ENCODE measurements at regions not wholly inside any gene's neighbourhood (a gene's known extent, or its start where the extent isn't known, plus 50 kb on each side); places are given as distances from the start of the nearest gene placed in this dataset.
A peak's percentile ranks its signal among the peaks of the same experiment; 100 is the strongest.
"Not testable (repeated sequence)": the region's sequence is repeated elsewhere in the genome, so short reads cannot be mapped to it uniquely, and the experiment has no call there.

- no peaks in the 10 kb centered on the region for H4K20me1 ChIP-seq (ENCODE audit: insufficient read depth, low read length)
- H3K9me3 ChIP-seq (ENCODE audit: insufficient read depth, low read depth, low read length), result no peaks in the 10 kb centered on the region
- no peak overlapping the region for H3K4me3 ChIP-seq (ENCODE audit: insufficient read depth, low read depth, low read length)
- H3K9me3 Mint-ChIP-seq (ENCODE audit: unreplicated experiment), result peaks cover 3% of the 10 kb centered on the region
- H3K4me1 ChIP-seq (ENCODE audit: insufficient read depth, low read length), result no peaks in the 10 kb centered on the region
- peak; percentile 89 for FAIRE-seq
- H3K36me3 Mint-ChIP-seq (ENCODE audit: low read depth, unreplicated experiment), result no peaks in the 10 kb centered on the region
- no peak overlapping the region for H3K27ac Mint-ChIP-seq (ENCODE audit: unreplicated experiment)
- H3K27me3 Mint-ChIP-seq (ENCODE audit: low read depth, unreplicated experiment), result no peaks in the 10 kb centered on the region
- H3K9ac ChIP-seq (ENCODE audit: low read length), result no peak overlapping the region
- no peak overlapping the region for H3K4me2 ChIP-seq (ENCODE audit: low read length)
- no peak overlapping the region for H3K27ac ChIP-seq (ENCODE audit: low read depth, low read length)
- no peak overlapping the region for H2AFZ ChIP-seq (ENCODE audit: low read depth, low read length)
- DNase-seq (ENCODE audit: low read depth), result no peak
- H3K36me3 ChIP-seq (ENCODE audit: insufficient read depth, low read length), result no peaks in the 10 kb centered on the region
- no peak overlapping the region for H3K4me3 Mint-ChIP-seq (ENCODE audit: unreplicated experiment)
- H3K79me2 ChIP-seq (ENCODE audit: insufficient read depth, low read length), result no peaks in the 10 kb centered on the region
- H3K4me1 Mint-ChIP-seq (ENCODE audit: low read depth, unreplicated experiment), result no peaks in the 10 kb centered on the region
- H3K27me3 ChIP-seq (ENCODE audit: insufficient read depth, low read length), result no peaks in the 10 kb centered on the region
- no peak for TF ChIP-seq CTCF (IDR thresholded peaks at IDR 0.05; ENCODE audit: insufficient read depth, low read depth, low read length)
- no peak for TF ChIP-seq EZH2 (IDR thresholded peaks at IDR 0.05; ENCODE audit: insufficient read depth, low read length)
Observed at GRCh38 chrX:108892501-108892900, 156.1 kb upstream of the IRS4 start.

GRCh38 chrX:108875548-108875947, 139.2 kb upstream of the IRS4 start:
- Mint-ChIP-seq H3K36me3 (ENCODE audit: low read depth, unreplicated experiment) (no peaks in the 10 kb centered on the region), H3K27me3 (ENCODE audit: low read depth, unreplicated experiment) (no peaks in the 10 kb centered on the region), H3K4me3 (ENCODE audit: unreplicated experiment) (no peak overlapping the region), H3K4me1 (ENCODE audit: low read depth, unreplicated experiment) (no peaks in the 10 kb centered on the region), H3K27ac (ENCODE audit: unreplicated experiment) (no peak overlapping the region), H3K9me3 (ENCODE audit: unreplicated experiment) (peaks cover 1% of the 10 kb centered on the region)
- Histone ChIP-seq H3K9me3 (ENCODE audit: insufficient read depth, low read depth, low read length) (no peaks in the 10 kb centered on the region), H3K27ac (ENCODE audit: low read depth, low read length) (no peak overlapping the region), H3K27me3 (ENCODE audit: insufficient read depth, low read length) (no peaks in the 10 kb centered on the region), H2AFZ (ENCODE audit: low read depth, low read length) (no peak overlapping the region), H3K4me3 (ENCODE audit: insufficient read depth, low read depth, low read length) (no peak overlapping the region), H3K36me3 (ENCODE audit: insufficient read depth, low read length) (no peaks in the 10 kb centered on the region), H4K20me1 (ENCODE audit: insufficient read depth, low read length) (no peaks in the 10 kb centered on the region), H3K79me2 (ENCODE audit: insufficient read depth, low read length) (no peaks in the 10 kb centered on the region), H3K9ac (ENCODE audit: low read length) (no peak overlapping the region), H3K4me1 (ENCODE audit: insufficient read depth, low read length) (no peaks in the 10 kb centered on the region), H3K4me2 (ENCODE audit: low read length) (no peak overlapping the region)
- DNase-seq (ENCODE audit: low read depth), result no peak
- FAIRE-seq, result no peak
- TF ChIP-seq CTCF (IDR thresholded peaks at IDR 0.05; ENCODE audit: insufficient read depth, low read depth, low read length) (no peak), EZH2 (IDR thresholded peaks at IDR 0.05; ENCODE audit: insufficient read depth, low read length) (no peak)

GRCh38 chrX:108843039-108843438, 106.7 kb upstream of the IRS4 start:
- not testable (repeated sequence) for FAIRE-seq; H3K4me2 ChIP-seq (ENCODE audit: low read length); H3K27ac ChIP-seq (ENCODE audit: low read depth, low read length); H3K4me3 ChIP-seq (ENCODE audit: insufficient read depth, low read depth, low read length); H3K36me3 ChIP-seq (ENCODE audit: insufficient read depth, low read length); DNase-seq (ENCODE audit: low read depth); H3K9ac ChIP-seq (ENCODE audit: low read length); H3K36me3 Mint-ChIP-seq (ENCODE audit: low read depth, unreplicated experiment); H3K9me3 ChIP-seq (ENCODE audit: insufficient read depth, low read depth, low read length); H3K4me1 ChIP-seq (ENCODE audit: insufficient read depth, low read length); H3K27me3 Mint-ChIP-seq (ENCODE audit: low read depth, unreplicated experiment); H3K4me1 Mint-ChIP-seq (ENCODE audit: low read depth, unreplicated experiment); H2AFZ ChIP-seq (ENCODE audit: low read depth, low read length); H4K20me1 ChIP-seq (ENCODE audit: insufficient read depth, low read length); H3K9me3 Mint-ChIP-seq (ENCODE audit: unreplicated experiment); H3K79me2 ChIP-seq (ENCODE audit: insufficient read depth, low read length); H3K4me3 Mint-ChIP-seq (ENCODE audit: unreplicated experiment); H3K27ac Mint-ChIP-seq (ENCODE audit: unreplicated experiment); H3K27me3 ChIP-seq (ENCODE audit: insufficient read depth, low read length)
